Upper lobe of left lung (tissue), 4 donors: ENCODE measurements at regions not wholly inside any gene's neighbourhood (a gene's known extent, or its start where the extent isn't known, plus 50 kb on each side); places are given as distances from the start of the nearest gene placed in this dataset.

Experiments
- EP300 ChIP-seq, 4 donors: sonication (generic); formaldehyde crosslinking; IDR thresholded peaks; one replicate each; pipeline ENCODE4 v1.5.1; 2017; ENCODE audit warnings: antibody characterized with exemption in 4 of 4, control low read depth in 2 of 4
- POLR2A ChIP-seq, 4 donors: fragments of 450-650 bp; IDR thresholded peaks; one replicate each; pipeline ENCODE4 v1.5.1; 2016 to 2017; ENCODE audit warnings: antibody characterized with exemption in 4 of 4, mild to moderate bottlenecking in 2 of 4
- POLR2AphosphoS5 ChIP-seq, 2 donors: sonication (generic); formaldehyde crosslinking; IDR thresholded peaks; one replicate each; pipeline ENCODE4 v1.5.1; 2017; ENCODE audit warnings: antibody characterized with exemption in 2 of 2
- TF ChIP-seq, protein P1 (sequence below), 6 experiments: fragments of 450-650 bp in 4 of 6; fragments of 200-600 bp in 2 of 6; sonication (generic) in 2 of 6; IDR thresholded peaks; one replicate each; pipeline ENCODE4 v1.5.1; 2016 to 2019; ENCODE audit warnings: antibody characterized with exemption in 6 of 6

DNA sequence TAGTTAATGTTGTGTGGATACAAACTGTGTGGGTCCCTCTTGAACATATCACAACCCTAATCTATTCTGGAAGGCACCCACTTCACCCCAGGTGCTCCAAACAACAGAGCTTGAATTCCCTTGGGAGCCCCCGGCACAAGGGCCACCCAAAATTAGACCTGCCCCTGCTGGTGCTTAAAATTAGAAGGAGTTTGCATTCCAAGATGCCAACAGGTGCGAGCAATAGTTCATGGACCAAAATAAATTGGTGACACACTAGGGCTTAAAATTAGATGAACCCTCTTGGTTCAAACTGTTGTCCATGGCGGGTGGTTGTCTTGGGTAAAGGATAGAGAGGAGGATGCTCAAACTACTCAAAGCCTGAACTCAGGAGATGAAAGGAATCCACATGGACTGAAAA, 291.5 kb downstream of the MN1 start:
- TF ChIP-seq, protein P1, sequence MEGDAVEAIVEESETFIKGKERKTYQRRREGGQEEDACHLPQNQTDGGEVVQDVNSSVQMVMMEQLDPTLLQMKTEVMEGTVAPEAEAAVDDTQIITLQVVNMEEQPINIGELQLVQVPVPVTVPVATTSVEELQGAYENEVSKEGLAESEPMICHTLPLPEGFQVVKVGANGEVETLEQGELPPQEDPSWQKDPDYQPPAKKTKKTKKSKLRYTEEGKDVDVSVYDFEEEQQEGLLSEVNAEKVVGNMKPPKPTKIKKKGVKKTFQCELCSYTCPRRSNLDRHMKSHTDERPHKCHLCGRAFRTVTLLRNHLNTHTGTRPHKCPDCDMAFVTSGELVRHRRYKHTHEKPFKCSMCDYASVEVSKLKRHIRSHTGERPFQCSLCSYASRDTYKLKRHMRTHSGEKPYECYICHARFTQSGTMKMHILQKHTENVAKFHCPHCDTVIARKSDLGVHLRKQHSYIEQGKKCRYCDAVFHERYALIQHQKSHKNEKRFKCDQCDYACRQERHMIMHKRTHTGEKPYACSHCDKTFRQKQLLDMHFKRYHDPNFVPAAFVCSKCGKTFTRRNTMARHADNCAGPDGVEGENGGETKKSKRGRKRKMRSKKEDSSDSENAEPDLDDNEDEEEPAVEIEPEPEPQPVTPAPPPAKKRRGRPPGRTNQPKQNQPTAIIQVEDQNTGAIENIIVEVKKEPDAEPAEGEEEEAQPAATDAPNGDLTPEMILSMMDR (IDR thresholded peaks at IDR 0.05): no peak
- TF ChIP-seq POLR2A (IDR thresholded peaks at IDR 0.05) (no peak), POLR2AphosphoS5 (IDR thresholded peaks at IDR 0.05) (no peak), EP300 (IDR thresholded peaks at IDR 0.05) (no peak)
